H1 (cell line): ENCODE measurements at regions not wholly inside any gene's neighbourhood (a gene's known extent, or its start where the extent isn't known, plus 50 kb on each side); places are given as distances from the start of the nearest gene placed in this dataset.

Experiments
- CTCF ChIA-PET: fragments of 300-600 bp; sonication (Branson Sonifier 250); formaldehyde crosslinking; loops from one replicate; lab custom pipeline; 2021; ENCODE audit not compliant: partially characterized antibody; lab: Charles Lee
- POLR2A ChIA-PET: fragments of 300-600 bp; sonication (Branson Sonifier 250); formaldehyde crosslinking; loops from one replicate; lab custom pipeline; 2021; ENCODE audit warnings: inconsistent platforms; ENCODE audit not compliant: partially characterized antibody; lab: Charles Lee
- DNase-seq, 2 experiments: peaks; one replicate each; pipeline versions ENCODE4 v3.0.0 to v3.0.0-alpha.2; 2010 to 2022; ENCODE audit warnings: low spot score in 2 of 2, low read depth in 1 of 2, mixed read lengths in 1 of 2
- FAIRE-seq: peaks from 2 replicates; lab custom pipeline; 2011; peaks lifted over from hg19 to GRCh38; lab: Jason Lieb, UNC
- H2AFZ ChIP-seq: 2 replicates; pipeline ENCODE4 v1.8.1; 2012; ENCODE audit warnings: low read length, inconsistent platforms
- H2AK5ac ChIP-seq: 2 replicates; pipeline ENCODE4 v1.6.1; 2013; ENCODE audit warnings: low read depth, low read length
- H2BK120ac ChIP-seq: replicated peaks from 2 replicates; pipeline ENCODE3; 2013; ENCODE audit warnings: low read depth, low read length, inconsistent platforms
- H2BK12ac ChIP-seq: 2 replicates; pipeline ENCODE4 v1.6.1; 2013; ENCODE audit warnings: low read depth, low read length
- H2BK15ac ChIP-seq: 2 replicates; pipeline ENCODE4 v1.6.1; 2013; ENCODE audit warnings: low read length
- H2BK20ac ChIP-seq: 2 replicates; pipeline ENCODE4 v1.6.1; 2013; ENCODE audit warnings: low read length
- H2BK5ac ChIP-seq: 2 replicates; pipeline ENCODE4 v1.6.1; 2013; ENCODE audit warnings: low read depth, low read length
- H3K14ac ChIP-seq: 2 replicates; pipeline ENCODE4 v1.6.1; 2013; ENCODE audit warnings: inconsistent platforms; ENCODE audit not compliant: insufficient read length
- H3K18ac ChIP-seq: 2 replicates; pipeline ENCODE4 v1.6.1; 2013; ENCODE audit warnings: low read length; ENCODE audit errors: extremely low read depth
- H3K23ac ChIP-seq: 2 replicates; pipeline ENCODE4 v1.6.1; 2013; ENCODE audit warnings: inconsistent platforms; ENCODE audit not compliant: insufficient read length
- H3K23me2 ChIP-seq: 2 replicates; pipeline ENCODE4 v1.6.1; 2013; ENCODE audit warnings: low read depth, low read length
- H3K27ac ChIP-seq: 2 replicates; pipeline ENCODE4 v1.6.1; 2011; ENCODE audit warnings: low read depth, low read length, inconsistent platforms
- H3K27me3 ChIP-seq, 4 experiments: replicated peaks in 1 of 4; 1 replicate in 1 of 4; 2 replicates in 3 of 4; pipeline versions ENCODE4 v1.6.1 to v1.8.1; 2011 to 2013; ENCODE audit warnings: low read length in 3 of 4, mild to moderate bottlenecking in 3 of 4, inconsistent platforms in 2 of 4, mixed read lengths in 2 of 4, moderate library complexity in 1 of 4; ENCODE audit not compliant: control insufficient read depth in 3 of 4, insufficient read depth in 3 of 4; ENCODE audit errors: extremely low read depth in 1 of 4
- H3K36me3 ChIP-seq, 4 experiments: 2 replicates each; pipeline versions ENCODE4 v1.6.1 to v1.8.1; 2011 to 2013; ENCODE audit warnings: mild to moderate bottlenecking in 4 of 4, low read length in 3 of 4, moderate library complexity in 2 of 4, control low read depth in 1 of 4, inconsistent platforms in 1 of 4; ENCODE audit not compliant: insufficient read depth in 4 of 4, control insufficient read depth in 2 of 4
- H3K4ac ChIP-seq: replicated peaks from 2 replicates; pipeline ENCODE3; 2013; ENCODE audit warnings: low read length, low read depth, mixed read lengths, inconsistent platforms; ENCODE audit not compliant: insufficient read length
- H3K4me1 ChIP-seq, 4 experiments: replicated peaks in 1 of 4; 1 replicate in 1 of 4; 2 replicates in 3 of 4; pipeline versions ENCODE4 v1.6.1 to v1.8.1; 2011 to 2013; ENCODE audit warnings: low read length in 3 of 4, inconsistent platforms in 2 of 4, mixed read lengths in 1 of 4; ENCODE audit not compliant: insufficient read depth in 4 of 4, control insufficient read depth in 3 of 4
- H3K4me2 ChIP-seq, 2 experiments: 2 replicates each; pipeline versions ENCODE4 v1.6.1 to v1.8.1; 2011 to 2013; ENCODE audit warnings: low read depth in 2 of 2, low read length in 2 of 2, control low read depth in 1 of 2, inconsistent platforms in 1 of 2, mild to moderate bottlenecking in 1 of 2; ENCODE audit not compliant: insufficient read depth in 1 of 2
- H3K4me3 ChIP-seq, 4 experiments: fragments of 200-600, 300-600 bp in 1 of 4; sonication (generic), shearing (Covaris generic), sonication (Bioruptor Twin) in 1 of 4; 2 replicates each; pipeline versions ENCODE4 v1.5.1 to v1.8.1; 2011 to 2016; ENCODE audit warnings: low read length in 4 of 4, low read depth in 3 of 4, control low read depth in 2 of 4, inconsistent platforms in 2 of 4, mild to moderate bottlenecking in 2 of 4, mixed read lengths in 1 of 4, moderate library complexity in 1 of 4; ENCODE audit not compliant: insufficient read depth in 2 of 4; ENCODE audit errors: extremely low read depth in 1 of 4
- H3K56ac ChIP-seq: replicated peaks from 2 replicates; pipeline ENCODE3; 2013; ENCODE audit warnings: low read depth, mild to moderate bottlenecking, mixed read lengths, low read length, inconsistent platforms; ENCODE audit not compliant: insufficient read length
- H3K79me1 ChIP-seq: 2 replicates; pipeline ENCODE4 v1.6.1; 2013; ENCODE audit warnings: low read depth, low read length, control low read depth
- H3K79me2 ChIP-seq, 2 experiments: 2 replicates each; pipeline versions ENCODE4 v1.6.1 to v1.8.1; 2012 to 2013; ENCODE audit warnings: low read length in 2 of 2, mild to moderate bottlenecking in 2 of 2, inconsistent platforms in 1 of 2; ENCODE audit not compliant: insufficient read depth in 2 of 2, control insufficient read depth in 1 of 2
- H3K9ac ChIP-seq, 4 experiments: replicated peaks in 1 of 4; 1 replicate in 1 of 4; 2 replicates in 3 of 4; pipeline versions ENCODE4 v1.6.1 to v1.8.1; 2011 to 2013; ENCODE audit warnings: low read depth in 3 of 4, low read length in 3 of 4, control low read depth in 2 of 4, mild to moderate bottlenecking in 2 of 4, moderate library complexity in 2 of 4, inconsistent platforms in 1 of 4; ENCODE audit errors: extremely low read depth in 1 of 4
- H3K9me3 ChIP-seq, 2 experiments: 2 replicates each; pipeline versions ENCODE4 v1.6.1 to v1.8.1; 2012 to 2013; ENCODE audit warnings: mild to moderate bottlenecking in 2 of 2, moderate library complexity in 2 of 2, control low read depth in 1 of 2, inconsistent platforms in 1 of 2, low read depth in 1 of 2, low read length in 1 of 2, mixed read lengths in 1 of 2; ENCODE audit not compliant: insufficient read depth in 2 of 2
- H4K20me1 ChIP-seq, 2 experiments: replicated peaks in 1 of 2; 2 replicates each; pipeline versions ENCODE3 to v1.8.1; 2011 to 2013; ENCODE audit warnings: inconsistent platforms in 2 of 2, low read length in 2 of 2, mild to moderate bottlenecking in 1 of 2; ENCODE audit not compliant: insufficient read depth in 2 of 2, control insufficient read depth in 1 of 2
- H4K5ac ChIP-seq: 2 replicates; pipeline ENCODE4 v1.6.1; 2013; ENCODE audit warnings: low read length, low read depth, mixed read lengths, inconsistent platforms; ENCODE audit not compliant: insufficient read length
- H4K8ac ChIP-seq: 2 replicates; pipeline ENCODE4 v1.8.0; 2013; ENCODE audit warnings: mild to moderate bottlenecking, moderate library complexity, low read length, inconsistent platforms; ENCODE audit not compliant: insufficient read depth; ENCODE audit errors: extremely low read depth
- H4K91ac ChIP-seq: replicated peaks from 2 replicates; pipeline ENCODE3; 2013; ENCODE audit warnings: low read length, mixed read lengths, inconsistent platforms; ENCODE audit not compliant: insufficient read length
- BACH1 ChIP-seq: IDR thresholded peaks from 2 replicates; pipeline ENCODE4 v1.6.1; 2012; ENCODE audit warnings: low read length, improper control_type of control experiment
- BCL11A ChIP-seq, 2 experiments: IDR thresholded peaks; one replicate each; pipeline ENCODE4 v1.6.1; 2011; ENCODE audit warnings: low read depth in 2 of 2, low read length in 2 of 2, mild to moderate bottlenecking in 2 of 2
- BRCA1 ChIP-seq: IDR thresholded peaks from 2 replicates; pipeline ENCODE4 v1.6.1; 2012; ENCODE audit warnings: low read depth, low read length, improper control_type of control experiment
- CHD1 ChIP-seq: IDR thresholded peaks from 2 replicates; pipeline ENCODE4 v1.6.1; 2012; ENCODE audit warnings: low read depth, low read length, improper control_type of control experiment
- EGR1 ChIP-seq: IDR thresholded peaks from 2 replicates; pipeline ENCODE4 v1.6.1; 2011; ENCODE audit warnings: low read depth, low read length, borderline replicate concordance
- GTF2F1 ChIP-seq: IDR thresholded peaks from 2 replicates; pipeline ENCODE4 v1.6.1; 2012; ENCODE audit warnings: low read depth, low read length, improper control_type of control experiment, borderline replicate concordance
- JUND ChIP-seq: IDR thresholded peaks from 2 replicates; pipeline ENCODE4 v1.6.1; 2011; ENCODE audit warnings: mild to moderate bottlenecking, improper control_type of control experiment, low read length
- KDM1A ChIP-seq: fragments of 200-600, 300-600 bp; sonication (generic); IDR thresholded peaks from 2 replicates; pipeline ENCODE4 v1.7.1; 2016; ENCODE audit warnings: mild to moderate bottlenecking, low read length, borderline replicate concordance
- MAFK ChIP-seq: IDR thresholded peaks from 2 replicates; pipeline ENCODE4 v1.6.1; 2012; ENCODE audit warnings: low read depth, mild to moderate bottlenecking, improper control_type of control experiment, low read length
- RFX5 ChIP-seq: IDR thresholded peaks from 2 replicates; pipeline ENCODE4 v1.6.1; 2011; ENCODE audit warnings: low read depth, low read length, improper control_type of control experiment, borderline replicate concordance
- TEAD4 ChIP-seq: IDR thresholded peaks from 2 replicates; pipeline ENCODE4 v1.6.1; 2012; ENCODE audit warnings: low read depth, low read length, inconsistent platforms, mixed read lengths
- YY1 ChIP-seq: IDR thresholded peaks from 2 replicates; pipeline ENCODE4 v1.6.1; 2011; ENCODE audit warnings: low read depth, mild to moderate bottlenecking, low read length
- WGBS, 2 experiments: shearing (Covaris generic) in 1 of 2; methylation state at CpG; one replicate each; pipeline versions ENCODE4 v1.1.6 to v1.1.7; 2013 to 2015; ENCODE audit warnings: low lambda C conversion rate in 2 of 2, mixed read lengths in 2 of 2, inconsistent platforms in 1 of 2, low coverage in 1 of 2, missing lambda C conversion rate in 1 of 2; ENCODE audit not compliant: insufficient replicate concordance in 2 of 2, insufficient coverage in 1 of 2, insufficient read length in 1 of 2; ENCODE audit errors: extremely low coverage in 1 of 2, missing lambda C conversion rate in 1 of 2; 5-methylcytosine and 5-hydroxymethylcytosine counted together

DNA sequence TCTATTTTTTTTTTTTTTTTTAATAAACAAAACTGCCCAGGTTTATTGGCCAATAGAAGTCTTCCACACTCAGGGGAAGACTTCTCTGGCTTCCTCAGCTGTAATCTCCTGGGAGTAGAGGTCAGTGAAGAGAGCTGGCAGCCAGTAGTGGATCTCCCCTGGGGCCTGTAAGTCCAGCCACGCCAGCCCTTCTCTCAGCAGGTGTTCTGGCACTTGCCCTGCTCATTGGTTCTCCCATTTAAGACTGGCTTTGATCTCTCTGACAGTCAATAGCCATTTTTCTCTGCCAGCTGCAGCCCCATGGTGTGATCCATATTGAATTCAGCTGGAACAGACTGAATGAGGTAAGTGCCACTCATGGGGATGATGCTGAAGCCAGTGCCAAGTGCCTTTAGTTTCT lies 170.6 kb upstream of the SPHKAP start:
- Histone ChIP-seq H3K79me1 (no peaks in the 10 kb centered on the region), H3K36me3 (no peaks in the 10 kb centered on the region), H3K27me3 (no peaks in the 10 kb centered on the region), H4K20me1 (no peaks in the 10 kb centered on the region), H3K4me1 (peaks cover 0 to 4% (median 0%) of the 10 kb centered on the region in 4 experiments; a peak in 1 of 7 replicates), H4K5ac (no peak overlapping the region), H2BK20ac (no peak overlapping the region), H2AFZ (no peak overlapping the region), H2BK12ac (no peak overlapping the region), H4K91ac (no peak overlapping the region), H2BK120ac (no peak overlapping the region), H3K9me3 (no peaks in the 10 kb centered on the region), H3K4me3 (no peak overlapping the region), H3K56ac (no peak overlapping the region), H3K4me2 (no peak overlapping the region), H3K23ac (no peak overlapping the region), H3K18ac (no peak overlapping the region), H3K79me2 (no peaks in the 10 kb centered on the region), H3K27ac (no peak overlapping the region), H2AK5ac (no peak overlapping the region), H3K14ac (no peak overlapping the region), H2BK15ac (no peak overlapping the region), H3K4ac (no peak overlapping the region), H3K23me2 (no peaks in the 10 kb centered on the region), H2BK5ac (no peak overlapping the region), H3K9ac (no peak overlapping the region), H4K8ac (no peak overlapping the region)
- TF ChIP-seq BCL11A (IDR thresholded peaks at IDR 0.05; ENCODE audit: low read depth in 2 of 2, low read length in 2 of 2) (no peak), MAFK (no peak), YY1 (no peak), BACH1 (no peak), CHD1 (no peak), BRCA1 (no peak), GTF2F1 (no peak), KDM1A (no peak), RFX5 (no peak), JUND (no peak), EGR1 (no peak), TEAD4 (no peak)
- DNase-seq: no peak
- POLR2A ChIA-PET: no interaction called here
- WGBS, 2 experiments: 78% methylated on average over 1 of the region's 1 CpG; no CpG with 5 or more reads in 1 of the 2 experiments
- CTCF ChIA-PET: interaction anchor here (0.8 kb wide), 1 partner anchor 246 kb away, joined by 4 read pairs; no protein-coding TSS in a partner anchor
- no peak for FAIRE-seq
